HG03097 (cell line): ENCODE measurements at regions not wholly inside any gene's neighbourhood (a gene's known extent, or its start where the extent isn't known, plus 50 kb on each side); places are given as distances from the start of the nearest gene placed in this dataset.

Experiments used
- ATAC-seq: cut with Tn5 transposase; IDR thresholded peaks from one replicate; pipeline ENCODE4 v1.9.1; 2021; ENCODE audit not compliant: unreplicated experiment, low FRiP score

DNA sequence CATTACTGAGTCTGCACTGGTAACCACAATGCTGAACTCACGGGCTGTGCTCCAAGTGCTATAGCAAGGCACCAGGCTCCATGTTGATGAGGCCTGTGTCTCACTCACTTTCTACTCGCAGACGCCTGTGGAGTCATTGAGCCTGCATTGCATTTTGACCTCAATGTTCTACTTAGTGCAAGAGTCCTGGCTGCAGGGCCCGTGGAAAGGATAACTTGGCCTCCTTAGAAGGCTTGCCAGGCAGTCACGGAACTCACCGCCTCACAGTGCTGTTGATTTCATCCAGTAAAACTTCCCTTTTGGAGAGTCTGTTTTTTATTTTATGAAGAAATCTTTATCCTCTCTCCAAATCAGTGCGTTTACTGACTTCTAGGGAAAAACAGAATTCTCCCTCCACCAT is 290.4 kb downstream of the RNF144A start:
- ATAC-seq, result no peak

DNA sequence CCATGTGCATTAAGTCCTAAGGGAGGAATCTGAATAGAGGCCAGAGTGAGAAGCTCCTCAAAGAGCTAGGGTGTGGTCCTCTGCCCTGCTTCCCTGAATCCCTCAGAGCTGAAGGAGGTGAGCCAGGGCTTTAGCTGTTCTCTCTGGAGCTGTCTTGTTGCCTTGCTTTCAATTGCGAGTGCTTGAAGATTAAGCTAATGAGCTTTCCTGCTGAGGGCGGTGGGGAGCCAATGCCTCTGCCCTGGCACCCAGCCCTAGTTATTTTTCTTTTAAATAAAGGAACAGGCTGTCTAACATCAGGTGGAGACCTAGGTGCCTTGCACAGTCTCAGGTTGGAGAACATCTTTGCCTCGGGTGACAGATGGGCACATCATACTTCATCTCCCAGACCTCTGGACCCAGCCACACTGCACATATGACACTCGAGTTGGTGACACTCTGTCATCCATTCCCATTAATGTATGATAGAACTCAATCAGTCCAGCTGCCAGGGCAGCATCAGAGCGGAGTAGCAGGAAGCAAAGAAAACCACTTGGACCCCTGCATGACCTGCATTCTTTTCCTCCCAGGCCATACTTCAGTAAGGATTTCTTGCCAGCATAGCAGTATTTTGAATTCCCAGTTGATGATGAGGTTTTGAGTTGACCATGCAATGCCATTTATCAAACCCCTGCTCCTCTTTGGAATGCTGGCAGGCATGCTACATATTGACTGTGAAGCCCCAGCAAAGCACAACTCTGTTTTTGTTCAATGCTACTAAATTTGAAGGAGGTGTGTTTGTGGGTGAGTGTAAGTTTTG is 292.7 kb downstream of the RNF144A start:
- no peak for ATAC-seq

DNA sequence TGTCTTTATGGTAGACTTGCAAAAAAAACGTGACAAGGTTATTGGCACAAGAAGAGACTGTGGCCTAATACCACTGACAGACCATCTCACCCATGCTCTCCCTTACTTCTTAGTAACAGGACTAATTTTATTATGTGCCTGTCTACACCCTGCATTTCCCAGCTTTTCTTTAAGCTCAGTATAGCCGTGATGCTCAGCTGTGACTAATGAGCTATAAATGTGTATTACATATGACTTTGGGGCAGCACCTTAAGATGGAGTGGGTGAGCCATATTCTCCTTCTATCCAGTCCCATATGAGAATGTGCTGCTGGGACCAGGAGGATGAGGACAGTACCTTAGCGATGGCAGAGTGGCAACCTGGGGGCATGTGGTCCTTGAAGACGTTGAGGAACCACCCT is 293.5 kb downstream of the RNF144A start:
- no peak for ATAC-seq

DNA sequence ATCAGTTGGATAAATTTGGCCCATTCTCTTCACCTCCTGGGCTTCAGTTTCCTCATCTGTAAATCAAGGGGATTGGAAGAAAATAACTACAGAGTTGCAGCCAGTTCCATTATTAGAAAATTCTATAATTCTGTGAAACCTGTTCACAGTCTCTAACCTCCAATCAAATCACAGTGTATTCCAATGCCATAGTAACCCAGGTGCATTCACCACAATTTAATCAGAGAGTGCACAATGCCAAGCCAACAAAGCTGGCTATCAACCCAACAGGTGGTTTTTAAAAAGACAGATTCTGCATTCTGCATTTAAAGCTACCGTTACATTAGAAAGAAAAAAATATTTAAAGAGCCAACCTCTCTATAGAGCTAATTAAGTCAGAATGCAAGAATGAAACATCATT is 308.6 kb downstream of the RNF144A start:
- ATAC-seq, result no peak

DNA sequence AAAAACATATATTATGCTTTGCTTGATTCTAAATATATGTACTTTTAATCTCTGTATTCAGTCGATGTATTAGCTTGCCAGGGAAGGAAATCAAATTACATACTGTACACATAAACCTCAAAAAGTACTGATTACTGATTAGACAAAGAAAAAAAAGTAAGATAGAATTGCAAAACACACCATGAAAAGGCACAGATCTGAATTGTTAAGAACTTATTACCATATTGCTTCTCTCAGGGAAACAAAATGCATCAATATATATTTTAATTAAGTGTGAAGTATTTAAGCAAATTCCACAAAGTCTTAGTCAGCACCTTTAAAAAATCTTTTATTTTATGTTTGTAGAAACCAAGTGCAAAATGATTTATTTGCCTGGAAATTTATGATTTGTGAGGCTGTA is 309.3 kb downstream of the RNF144A start:
- no peak for ATAC-seq

GRCh38 chr2:7233126-7233525 is 315.9 kb downstream of the RNF144A start:
- ATAC-seq, result no peak

DNA sequence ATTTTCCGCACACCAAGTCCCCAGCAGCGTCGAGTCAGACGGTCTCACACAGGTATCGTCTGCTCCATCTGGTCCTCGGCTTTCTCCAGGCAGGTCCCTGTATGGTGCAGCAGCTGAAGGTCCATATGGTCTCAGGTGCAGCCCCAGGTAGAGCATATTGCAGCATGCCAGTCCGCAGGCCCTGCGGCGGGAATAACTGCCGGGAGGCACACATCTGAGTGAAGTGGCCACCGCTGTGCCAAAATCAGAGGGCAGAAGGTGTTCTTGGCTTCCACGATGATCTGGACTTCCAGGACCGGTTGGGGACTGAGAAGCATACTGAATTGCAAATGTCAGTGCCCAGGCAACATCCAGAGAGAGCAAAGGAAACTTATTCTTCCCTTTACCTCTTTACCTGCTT is 320.3 kb downstream of the RNF144A start:
- ATAC-seq, result no peak

DNA sequence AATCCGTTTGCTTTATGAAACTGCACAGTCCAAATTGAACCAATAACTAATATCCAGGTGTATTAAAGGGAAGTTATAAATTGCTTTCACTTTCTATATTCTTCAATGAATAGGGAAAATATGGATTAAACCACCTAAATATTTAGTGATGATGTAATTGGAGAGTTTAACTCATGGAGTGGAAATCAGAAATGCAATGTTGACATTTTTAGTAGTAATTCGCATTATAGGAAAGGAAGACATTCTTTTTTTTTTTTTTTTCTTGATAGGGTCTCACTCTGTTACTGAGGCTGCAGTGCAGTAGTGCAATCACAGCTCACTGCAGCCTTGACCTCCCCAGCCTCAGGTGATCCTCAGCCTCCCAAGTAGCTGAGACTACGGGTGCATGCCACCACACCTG is 321.9 kb downstream of the RNF144A start:
- no peak for ATAC-seq

- no peak for ATAC-seq
Observed at GRCh38 chr2:7241041-7241745, 324.0 kb downstream of the RNF144A start.

GRCh38 chr2:7242189-7242867 is 325.1 kb downstream of the RNF144A start:
- no peak for ATAC-seq

- no peak for ATAC-seq
Observed at GRCh38 chr2:7243276-7243675, 326.1 kb downstream of the RNF144A start.

DNA sequence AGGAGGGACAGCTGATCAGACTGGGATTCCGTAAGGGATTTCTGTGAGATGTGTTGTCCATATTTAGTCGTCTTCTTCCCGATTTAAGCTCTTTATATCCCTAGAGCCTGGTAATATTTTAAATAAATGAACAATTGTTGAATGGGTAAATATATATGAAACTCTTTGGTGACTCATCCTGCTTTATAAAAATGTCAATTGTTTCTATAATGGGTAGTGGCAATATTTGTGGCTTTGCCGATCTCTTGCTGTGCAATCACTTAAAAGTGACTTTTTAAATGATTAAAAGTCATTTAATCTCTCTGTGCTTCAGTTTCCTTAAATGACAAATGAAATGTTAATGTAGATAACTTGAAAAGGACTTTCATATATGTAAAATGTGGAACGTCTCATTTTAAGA is 339.2 kb downstream of the RNF144A start:
- ATAC-seq, result no peak

- ATAC-seq, result no peak
Observed at GRCh38 chr2:7262727-7263126, 345.5 kb downstream of the RNF144A start.

DNA sequence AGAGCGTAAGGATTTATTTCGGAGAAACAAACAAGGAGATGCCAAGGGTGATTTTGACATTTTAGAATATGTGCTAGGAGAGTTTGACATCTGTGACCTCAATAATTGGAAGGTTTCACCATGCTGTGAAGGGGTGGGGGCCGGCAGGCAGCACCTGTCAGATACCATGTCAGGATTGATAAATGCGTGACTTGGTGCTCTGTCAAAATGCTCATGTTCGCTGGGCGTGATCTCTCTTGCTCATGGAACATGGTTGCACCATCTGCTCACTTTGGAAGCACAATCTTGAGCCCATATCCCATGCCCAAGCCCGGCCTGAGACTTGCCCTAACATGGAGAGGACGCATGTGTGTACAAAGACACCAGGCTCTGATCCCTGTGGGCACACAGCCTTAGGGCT is 347.6 kb downstream of the RNF144A start:
- no peak for ATAC-seq

- ATAC-seq, result no peak
Observed at GRCh38 chr2:7265286-7265685, 348.1 kb downstream of the RNF144A start.

DNA sequence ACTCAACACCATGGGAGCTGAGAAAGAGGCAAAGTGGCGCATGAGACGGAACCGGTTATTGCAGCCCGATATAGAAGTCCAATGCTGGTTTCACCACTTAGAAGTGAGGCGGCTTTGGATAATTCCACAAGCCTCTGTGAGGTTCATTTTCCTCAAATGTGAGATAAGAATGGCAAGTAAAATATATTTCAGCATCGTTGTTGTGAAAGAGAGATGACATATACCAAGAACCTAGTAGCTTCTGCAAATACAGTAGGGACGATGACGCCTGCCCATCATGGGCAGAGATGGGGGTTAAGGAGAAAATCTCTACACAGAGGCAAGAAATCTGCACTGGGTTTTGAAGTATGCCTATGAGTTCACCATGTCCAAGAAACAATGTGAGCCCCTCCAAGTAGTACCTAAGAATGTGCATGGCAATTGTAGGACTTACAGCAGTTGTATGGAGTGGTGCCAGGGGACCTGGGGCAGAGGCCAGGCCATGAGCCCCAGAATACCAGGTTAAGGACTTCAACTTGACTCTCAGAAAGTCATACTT is 352.0 kb downstream of the RNF144A start:
- no peak for ATAC-seq

GRCh38 chr2:7270011-7270431 is 352.8 kb downstream of the RNF144A start:
- ATAC-seq, result no peak

- no peak for ATAC-seq
Observed at GRCh38 chr2:7272210-7272609, 355.0 kb downstream of the RNF144A start.

DNA sequence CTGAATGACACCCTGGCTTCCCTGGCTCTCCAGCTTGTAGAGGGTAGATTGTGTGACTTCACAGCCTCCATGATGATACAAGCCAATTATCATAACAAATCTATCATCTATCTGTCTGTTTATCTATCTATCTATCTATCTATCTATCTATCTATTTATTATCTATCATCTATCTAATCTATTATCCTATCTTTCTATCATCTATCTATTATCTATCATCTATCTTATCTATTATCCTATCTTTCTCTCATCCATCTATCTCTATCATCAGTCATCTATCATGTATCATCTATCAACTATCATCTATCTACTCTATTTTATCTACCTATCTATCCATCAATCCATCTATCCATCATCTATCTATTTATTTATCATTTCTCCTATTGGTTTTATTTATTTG is 361.8 kb downstream of the RNF144A start:
- ATAC-seq, result no peak

DNA sequence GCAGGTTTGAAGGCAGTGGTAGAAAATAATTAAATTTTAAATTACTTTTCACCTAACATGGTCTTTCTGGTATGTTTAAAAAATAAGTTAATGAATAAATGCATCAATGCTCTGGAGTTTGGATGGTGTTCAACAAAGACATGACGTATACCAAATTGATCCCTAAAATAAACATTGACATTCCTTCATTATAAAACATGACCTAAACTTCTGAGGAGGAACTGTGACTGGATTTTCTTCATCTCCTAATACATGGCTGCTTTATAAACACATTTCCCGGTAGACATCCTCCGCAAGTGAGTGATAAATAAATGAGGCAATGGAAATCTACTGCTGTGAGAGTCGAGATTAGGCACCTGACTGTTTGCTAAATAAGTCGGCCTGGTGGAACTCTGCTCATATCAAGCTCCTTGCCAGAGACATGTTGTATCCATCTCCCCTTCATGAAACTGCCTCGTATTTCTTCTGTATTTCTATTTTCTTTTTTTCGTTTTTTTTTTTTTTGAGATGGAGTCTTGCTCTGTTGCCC is 362.3 kb downstream of the RNF144A start:
- no peak for ATAC-seq

- ATAC-seq, result no peak
Observed at GRCh38 chr2:7280790-7281189, 363.6 kb downstream of the RNF144A start.
